BLaER1 treated with 17β-estradiol and CSF1 and Interleukin-3, amounts not matched to agents 10 nM and 100 nM (cell line): ENCODE measurements at regions not wholly inside any gene's neighbourhood (a gene's known extent, or its start where the extent isn't known, plus 50 kb on each side); places are given as distances from the start of the nearest gene placed in this dataset.

ENCODE experiments used
- H3K27ac ChIP-seq, 11 experiments: shearing (Covaris generic); formaldehyde crosslinking; 2 replicates each; pipeline ENCODE4 v1.8.1; 2022
- H3K27me3 ChIP-seq, 11 experiments: shearing (Covaris generic); formaldehyde crosslinking; 2 replicates each; pipeline ENCODE4 v1.8.1; 2022
- H3K36me3 ChIP-seq, 11 experiments: shearing (Covaris generic); formaldehyde crosslinking; 2 replicates each; pipeline ENCODE4 v1.8.1; 2022
- H3K4me1 ChIP-seq, 10 experiments: shearing (Covaris generic); formaldehyde crosslinking; 2 replicates each; pipeline ENCODE4 v1.8.1; 2022
- H3K4me2 ChIP-seq, 11 experiments: shearing (Covaris generic); formaldehyde crosslinking; 2 replicates each; pipeline ENCODE4 v1.8.1; 2022
- H3K4me3 ChIP-seq, 10 experiments: shearing (Covaris generic); formaldehyde crosslinking; 2 replicates each; pipeline ENCODE4 v1.8.1; 2022
- H3K9ac ChIP-seq, 11 experiments: shearing (Covaris generic); formaldehyde crosslinking; 2 replicates each; pipeline ENCODE4 v1.8.1; 2022
- H3K9me3 ChIP-seq, 11 experiments: shearing (Covaris generic); formaldehyde crosslinking; replicated peaks in 1 of 11; 2 replicates each; pipeline ENCODE4 v1.8.1; 2022
- H4K20me1 ChIP-seq, 11 experiments: shearing (Covaris generic); formaldehyde crosslinking; 2 replicates each; pipeline ENCODE4 v1.8.1; 2022
- Cebpa-rat ChIP-seq, 11 experiments: shearing (Covaris generic); IDR thresholded peaks; 2 replicates each; pipeline ENCODE4 v1.8.1; 2022

- no peak overlapping the region for H3K9ac ChIP-seq
- no peaks in the 10 kb centered on the region for H3K36me3 ChIP-seq
- H3K4me1 ChIP-seq = peaks cover 0 to 15% (median 5%) of the 10 kb centered on the region in 10 experiments; a peak in 8 of 20 replicates
- H3K4me2 ChIP-seq = no peak overlapping the region
- H3K4me3 ChIP-seq = no peak overlapping the region
- no peaks in the 10 kb centered on the region for H3K27me3 ChIP-seq
- TF ChIP-seq Cebpa-rat (IDR thresholded peaks at IDR 0.05) = no peak
- H3K27ac ChIP-seq = no peak overlapping the region
- peaks cover 0 to 6% (median 0%) of the 10 kb centered on the region in 11 experiments; a peak in 2 of 22 replicates for H4K20me1 ChIP-seq
- H3K9me3 ChIP-seq = no peaks in the 10 kb centered on the region
Measured at GRCh38 chr1:157194731-157195520, 56.7 kb upstream of the ETV3 start.

- no peak for TF ChIP-seq Cebpa-rat (IDR thresholded peaks at IDR 0.05)
- Histone ChIP-seq H3K4me3 (no peak overlapping the region), H3K27ac (no peak overlapping the region), H4K20me1 (peaks cover 0 to 6% (median 0%) of the 10 kb centered on the region in 11 experiments; a peak in 2 of 22 replicates), H3K9ac (no peak overlapping the region), H3K9me3 (no peaks in the 10 kb centered on the region), H3K36me3 (no peaks in the 10 kb centered on the region), H3K4me2 (no peak overlapping the region), H3K27me3 (no peaks in the 10 kb centered on the region), H3K4me1 (peaks cover 0 to 15% (median 5%) of the 10 kb centered on the region in 10 experiments; a peak in 8 of 20 replicates)
Measured at GRCh38 chr1:157193702-157194391, 55.7 kb upstream of the ETV3 start.

- Histone ChIP-seq H3K9ac (no peak overlapping the region), H3K27me3 (no peaks in the 10 kb centered on the region), H4K20me1 (peaks cover 0 to 6% (median 0%) of the 10 kb centered on the region in 11 experiments; a peak in 2 of 22 replicates), H3K36me3 (no peaks in the 10 kb centered on the region), H3K4me1 (peaks cover 0 to 15% (median 5%) of the 10 kb centered on the region in 10 experiments; a peak in 8 of 20 replicates), H3K9me3 (no peaks in the 10 kb centered on the region), H3K27ac (no peak overlapping the region), H3K4me2 (no peak overlapping the region), H3K4me3 (no peak overlapping the region)
- no peak for TF ChIP-seq Cebpa-rat (IDR thresholded peaks at IDR 0.05)
Measured at GRCh38 chr1:157193219-157193618, 55.0 kb upstream of the ETV3 start.

GRCh38 chr1:157189986-157190982 lies 52.1 kb upstream of the ETV3 start:
- Histone ChIP-seq H3K4me1 (peaks cover 0 to 5% (median 0%) of the 10 kb centered on the region in 10 experiments; a peak in 2 of 20 replicates), H3K36me3 (no peaks in the 10 kb centered on the region), H4K20me1 (peaks cover 0 to 6% (median 0%) of the 10 kb centered on the region in 11 experiments; a peak in 2 of 22 replicates), H3K4me2 (no peak overlapping the region), H3K9ac (no peak overlapping the region), H3K4me3 (no peak overlapping the region), H3K9me3 (no peaks in the 10 kb centered on the region), H3K27me3 (no peaks in the 10 kb centered on the region), H3K27ac (no peak overlapping the region)
- TF ChIP-seq Cebpa-rat (IDR thresholded peaks at IDR 0.05) = no peak

GRCh38 chr1:157189096-157189495 lies 50.9 kb upstream of the ETV3 start:
- H3K27ac ChIP-seq = no peak overlapping the region
- H3K4me3 ChIP-seq = no peak overlapping the region
- H3K9me3 ChIP-seq = no peaks in the 10 kb centered on the region
- H3K36me3 ChIP-seq = no peaks in the 10 kb centered on the region
- H3K4me2 ChIP-seq = no peak overlapping the region
- TF ChIP-seq Cebpa-rat (IDR thresholded peaks at IDR 0.05) = no peak
- no peak overlapping the region for H3K9ac ChIP-seq
- peaks cover 0 to 6% (median 0%) of the 10 kb centered on the region in 11 experiments; a peak in 1 of 22 replicates for H4K20me1 ChIP-seq
- H3K27me3 ChIP-seq = no peaks in the 10 kb centered on the region
- H3K4me1 ChIP-seq = peaks cover 0 to 9% (median 0%) of the 10 kb centered on the region in 10 experiments; a peak in 6 of 20 replicates
